Mucosa of stomach (tissue), 1 donor: ENCODE measurements at regions not wholly inside any gene's neighbourhood (a gene's known extent, or its start where the extent isn't known, plus 50 kb on each side); places are given as distances from the start of the nearest gene placed in this dataset.
"Not testable (repeated sequence)": the region's sequence is repeated elsewhere in the genome, so short reads cannot be mapped to it uniquely, and the experiment has no call there.

Experiments
- H3K27me3 ChIP-seq: one replicate; pipeline ENCODE4 v1.7.0; 2013; ENCODE audit warnings: mild to moderate bottlenecking, low read length; ENCODE audit not compliant: control insufficient read depth, insufficient read depth
- H3K36me3 ChIP-seq: one replicate; pipeline ENCODE4 v1.7.0; 2013; ENCODE audit warnings: low read length; ENCODE audit not compliant: control insufficient read depth, insufficient read depth
- H3K4me1 ChIP-seq: one replicate; pipeline ENCODE4 v1.7.0; 2013; ENCODE audit warnings: mild to moderate bottlenecking, low read length; ENCODE audit not compliant: control insufficient read depth, insufficient read depth
- H3K4me3 ChIP-seq: one replicate; pipeline ENCODE4 v1.7.0; 2013; ENCODE audit warnings: low read length
- H3K9ac ChIP-seq: one replicate; pipeline ENCODE4 v1.7.0; 2013; ENCODE audit warnings: mild to moderate bottlenecking, low read length, moderate library complexity
- H3K9me3 ChIP-seq: one replicate; pipeline ENCODE4 v1.7.0; 2013; ENCODE audit warnings: mild to moderate bottlenecking, low read length, moderate library complexity; ENCODE audit not compliant: control insufficient read depth
- donor health status: Pancreatic carcinoma.

GRCh38 chr15:69869291-69869690 is 228.4 kb downstream of the TLE3 start:
- Histone ChIP-seq H3K9ac (no peak overlapping the region), H3K27me3 (no peaks in the 10 kb centered on the region), H3K9me3 (no peaks in the 10 kb centered on the region), H3K36me3 (no peaks in the 10 kb centered on the region), H3K4me1 (no peaks in the 10 kb centered on the region), H3K4me3 (no peak overlapping the region)

- H3K9ac ChIP-seq: no peak overlapping the region
- no peaks in the 10 kb centered on the region for H3K4me1 ChIP-seq
- H3K4me3 ChIP-seq: no peak overlapping the region
- no peaks in the 10 kb centered on the region for H3K27me3 ChIP-seq
- no peaks in the 10 kb centered on the region for H3K36me3 ChIP-seq
- no peaks in the 10 kb centered on the region for H3K9me3 ChIP-seq
Observed at GRCh38 chr15:69869881-69870505, 227.7 kb downstream of the TLE3 start.

- no peak overlapping the region for H3K4me3 ChIP-seq
- no peaks in the 10 kb centered on the region for H3K9me3 ChIP-seq
- no peaks in the 10 kb centered on the region for H3K4me1 ChIP-seq
- H3K9ac ChIP-seq: no peak overlapping the region
- H3K36me3 ChIP-seq: no peaks in the 10 kb centered on the region
- H3K27me3 ChIP-seq: no peaks in the 10 kb centered on the region
Observed at GRCh38 chr15:69871511-69872134, 226.1 kb downstream of the TLE3 start.

- Histone ChIP-seq H3K9ac (no peak overlapping the region), H3K36me3 (no peaks in the 10 kb centered on the region), H3K4me3 (no peak overlapping the region), H3K9me3 (no peaks in the 10 kb centered on the region), H3K27me3 (no peaks in the 10 kb centered on the region), H3K4me1 (no peaks in the 10 kb centered on the region)
Observed at GRCh38 chr15:69873807-69874206, 223.9 kb downstream of the TLE3 start.

GRCh38 chr15:69874321-69874720 is 223.4 kb downstream of the TLE3 start:
- Histone ChIP-seq H3K36me3 (no peaks in the 10 kb centered on the region), H3K9me3 (no peaks in the 10 kb centered on the region), H3K9ac (no peak overlapping the region), H3K4me1 (no peaks in the 10 kb centered on the region), H3K27me3 (no peaks in the 10 kb centered on the region), H3K4me3 (no peak overlapping the region)

GRCh38 chr15:69876064-69876940 is 221.4 kb downstream of the TLE3 start:
- Histone ChIP-seq H3K9ac (no peak overlapping the region), H3K4me3 (no peak overlapping the region), H3K36me3 (no peaks in the 10 kb centered on the region), H3K4me1 (no peaks in the 10 kb centered on the region), H3K9me3 (no peaks in the 10 kb centered on the region), H3K27me3 (no peaks in the 10 kb centered on the region)

- H3K4me3 ChIP-seq, H3K9ac ChIP-seq, H3K9me3 ChIP-seq, H3K36me3 ChIP-seq, H3K4me1 ChIP-seq, H3K27me3 ChIP-seq: not testable (repeated sequence)
Observed at GRCh38 chr15:69879963-69880362, 217.8 kb downstream of the TLE3 start.

- H3K36me3 ChIP-seq: no peaks in the 10 kb centered on the region
- H3K9ac ChIP-seq: no peak overlapping the region
- peaks cover 4% of the 10 kb centered on the region for H3K27me3 ChIP-seq
- H3K4me1 ChIP-seq: no peaks in the 10 kb centered on the region
- no peak overlapping the region for H3K4me3 ChIP-seq
- H3K9me3 ChIP-seq: no peaks in the 10 kb centered on the region
Observed at GRCh38 chr15:69880571-69881301, 217.0 kb downstream of the TLE3 start.

GRCh38 chr15:69881302-69881670 is 216.4 kb downstream of the TLE3 start:
- H3K27me3 ChIP-seq: peaks cover 7% of the 10 kb centered on the region
- no peak overlapping the region for H3K9ac ChIP-seq
- H3K4me3 ChIP-seq: no peak overlapping the region
- H3K36me3 ChIP-seq: no peaks in the 10 kb centered on the region
- H3K4me1 ChIP-seq: no peaks in the 10 kb centered on the region
- no peaks in the 10 kb centered on the region for H3K9me3 ChIP-seq

- no peaks in the 10 kb centered on the region for H3K4me1 ChIP-seq
- H3K9me3 ChIP-seq: no peaks in the 10 kb centered on the region
- no peak overlapping the region for H3K4me3 ChIP-seq
- peaks cover 7% of the 10 kb centered on the region for H3K27me3 ChIP-seq
- no peaks in the 10 kb centered on the region for H3K36me3 ChIP-seq
- H3K9ac ChIP-seq: no peak overlapping the region
Observed at GRCh38 chr15:69881766-69882165, 216.0 kb downstream of the TLE3 start.

- H3K9ac ChIP-seq: no peak overlapping the region
- no peaks in the 10 kb centered on the region for H3K9me3 ChIP-seq
- no peaks in the 10 kb centered on the region for H3K36me3 ChIP-seq
- H3K27me3 ChIP-seq: peaks cover 7% of the 10 kb centered on the region
- H3K4me3 ChIP-seq: no peak overlapping the region
- H3K4me1 ChIP-seq: no peaks in the 10 kb centered on the region
Observed at GRCh38 chr15:69883306-69883705, 214.4 kb downstream of the TLE3 start.
